HEK293T (cell line): ENCODE measurements at regions not wholly inside any gene's neighbourhood (a gene's known extent, or its start where the extent isn't known, plus 50 kb on each side); places are given as distances from the start of the nearest gene placed in this dataset.
"Not testable (repeated sequence)": the region's sequence is repeated elsewhere in the genome, so short reads cannot be mapped to it uniquely, and the experiment has no call there.

Source experiments
- BHLHE40 ChIP-seq: fragments of 450-650 bp; IDR thresholded peaks from 2 replicates; pipeline ENCODE4 v1.6.1; 2016; ENCODE audit warnings: mild to moderate bottlenecking, moderate library complexity, borderline replicate concordance
- CTBP1 ChIP-seq: fragments of 450-650 bp; IDR thresholded peaks from 2 replicates; pipeline ENCODE4 v1.6.1; 2016; ENCODE audit warnings: borderline replicate concordance
- ELF4 ChIP-seq: fragments of 450-650 bp; IDR thresholded peaks from 2 replicates; pipeline ENCODE4 v1.6.1; 2017; ENCODE audit warnings: antibody characterized with exemption
- FOXA1 ChIP-seq: fragments of 450-650 bp; IDR thresholded peaks from 2 replicates; pipeline ENCODE4 v1.6.1; 2016; ENCODE audit warnings: mild to moderate bottlenecking
- FOXM1 ChIP-seq: fragments of 450-650 bp; IDR thresholded peaks from 2 replicates; pipeline ENCODE4 v1.6.1; 2017; ENCODE audit warnings: mild to moderate bottlenecking, borderline replicate concordance
- L3MBTL2 ChIP-seq: fragments of 450-650 bp; conservative IDR thresholded peaks from 2 replicates; pipeline ENCODE4 v1.6.1; 2016; ENCODE audit warnings: mild to moderate bottlenecking
- SP1 ChIP-seq: fragments of 450-650 bp; IDR thresholded peaks from 2 replicates; pipeline ENCODE4 v1.6.1; 2017
- SUZ12 ChIP-seq: fragments of 450-650 bp; IDR thresholded peaks from 2 replicates; pipeline ENCODE4 v1.6.1; 2016; ENCODE audit warnings: mild to moderate bottlenecking
- TARDBP ChIP-seq: fragments of 450-650 bp; IDR thresholded peaks from 2 replicates; pipeline ENCODE4 v1.6.1; 2016
- ZNF384 ChIP-seq: fragments of 450-650 bp; IDR thresholded peaks from 2 replicates; pipeline ENCODE4 v1.6.1; 2016

DNA sequence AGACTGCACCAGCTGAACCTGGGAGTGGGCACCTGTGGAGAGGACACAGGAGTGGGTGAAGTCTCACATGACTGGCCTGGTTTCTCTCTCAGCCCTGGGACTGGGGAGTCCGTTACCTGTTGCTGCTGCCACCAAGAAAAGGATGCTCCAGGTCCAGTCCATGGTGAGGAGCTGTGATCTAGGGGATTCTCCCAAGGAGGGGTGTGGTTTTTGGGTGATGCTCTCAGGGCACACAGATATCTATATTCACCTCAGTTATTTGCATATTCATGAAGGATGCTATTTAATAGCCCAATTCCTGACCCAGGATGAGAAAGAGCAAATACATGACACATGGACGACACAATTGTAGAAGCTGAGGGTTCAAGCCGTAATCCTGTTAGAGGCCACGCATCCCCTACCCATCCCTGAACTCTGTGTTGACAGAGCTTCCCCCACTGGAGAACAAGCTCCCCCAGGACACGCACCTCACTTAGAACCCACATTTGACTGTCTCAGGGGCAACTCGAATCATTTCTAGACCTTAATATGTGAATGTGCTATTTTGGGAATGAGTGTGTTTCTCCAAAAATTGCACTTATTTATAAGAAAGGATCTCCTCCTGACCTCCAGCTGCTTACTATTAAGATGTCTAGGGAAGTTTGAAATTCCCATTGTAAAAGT is 658.9 kb downstream of the TMEM121 start:
- TF ChIP-seq TARDBP, BHLHE40, SP1, FOXA1, CTBP1, ELF4, ZNF384, FOXM1, L3MBTL2, SUZ12: not testable (repeated sequence)
